HG03342 (cell line): ENCODE measurements at regions not wholly inside any gene's neighbourhood (a gene's known extent, or its start where the extent isn't known, plus 50 kb on each side); places are given as distances from the start of the nearest gene placed in this dataset.
"Not testable (repeated sequence)": the region's sequence is repeated elsewhere in the genome, so short reads cannot be mapped to it uniquely, and the experiment has no call there.

Source experiments
- ATAC-seq: cut with Tn5 transposase; IDR thresholded peaks from one replicate; pipeline ENCODE4 v1.9.1; 2021; ENCODE audit warnings: mild to moderate bottlenecking, moderate library complexity; ENCODE audit not compliant: unreplicated experiment

- peak; percentile 62 for ATAC-seq
Observed at GRCh38 chr13:104975272-104975671, 1560.2 kb downstream of the EFNB2 start.

- no peak for ATAC-seq
Observed at GRCh38 chr13:104968876-104969275, 1566.6 kb downstream of the EFNB2 start.

- ATAC-seq = no peak
Observed at GRCh38 chr13:104967836-104968630, 1567.4 kb downstream of the EFNB2 start.

GRCh38 chr13:104967376-104967775 is 1568.1 kb downstream of the EFNB2 start:
- ATAC-seq = no peak

- ATAC-seq = no peak
Observed at GRCh38 chr13:104962411-104962810, 1573.1 kb downstream of the EFNB2 start.

- ATAC-seq = no peak
Observed at GRCh38 chr13:104961246-104961645, 1574.2 kb downstream of the EFNB2 start.

- ATAC-seq = no peak
Observed at GRCh38 chr13:104954210-104954609, 1581.3 kb downstream of the EFNB2 start.

- ATAC-seq = no peak
Observed at GRCh38 chr13:104953588-104953987, 1581.9 kb downstream of the EFNB2 start.

GRCh38 chr13:104949840-104950740 is 1585.4 kb downstream of the EFNB2 start:
- no peak for ATAC-seq

- no peak for ATAC-seq
Observed at GRCh38 chr13:104944176-104944575, 1591.3 kb downstream of the EFNB2 start.

- ATAC-seq = no peak
Observed at GRCh38 chr13:104943331-104943730, 1592.1 kb downstream of the EFNB2 start.

- ATAC-seq = no peak
Observed at GRCh38 chr13:104937881-104938280, 1597.6 kb downstream of the EFNB2 start.

GRCh38 chr13:104936304-104936703 is 1599.2 kb downstream of the EFNB2 start:
- ATAC-seq = no peak

GRCh38 chr13:104920513-104920912 is 1614.9 kb downstream of the EFNB2 start:
- not testable (repeated sequence) for ATAC-seq

GRCh38 chr13:104920091-104920490 is 1615.4 kb downstream of the EFNB2 start:
- ATAC-seq = no peak

- ATAC-seq = no peak
Observed at GRCh38 chr13:104900191-104900817, 1635.2 kb downstream of the EFNB2 start.

GRCh38 chr13:104898484-104898883 is 1637.0 kb downstream of the EFNB2 start:
- ATAC-seq = no peak

GRCh38 chr13:104895521-104895920 is 1639.9 kb downstream of the EFNB2 start:
- no peak for ATAC-seq

GRCh38 chr13:104875038-104875754 is 1660.3 kb downstream of the EFNB2 start:
- ATAC-seq = no peak

- ATAC-seq = no peak
Observed at GRCh38 chr13:104872153-104872552, 1663.3 kb downstream of the EFNB2 start.

GRCh38 chr13:104871456-104871855 is 1664.0 kb downstream of the EFNB2 start:
- no peak for ATAC-seq
